IPS-18a (cell line): ENCODE measurements at regions not wholly inside any gene's neighbourhood (a gene's known extent, or its start where the extent isn't known, plus 50 kb on each side); places are given as distances from the start of the nearest gene placed in this dataset.
"Not testable (repeated sequence)": the region's sequence is repeated elsewhere in the genome, so short reads cannot be mapped to it uniquely, and the experiment has no call there.

Experiments used
- H3K27ac ChIP-seq: one replicate; pipeline ENCODE4 v1.5.1; 2013; ENCODE audit warnings: low read length
- H3K27me3 ChIP-seq: one replicate; pipeline ENCODE4 v1.6.1; 2013; ENCODE audit warnings: mild to moderate bottlenecking, low read length; ENCODE audit not compliant: control insufficient read depth, insufficient read depth
- H3K36me3 ChIP-seq: one replicate; pipeline ENCODE4 v1.6.1; 2013; ENCODE audit warnings: low read depth, low read length; ENCODE audit not compliant: control insufficient read depth
- H3K4me1 ChIP-seq: one replicate; pipeline ENCODE4 v1.6.1; 2013; ENCODE audit warnings: low read depth, low read length; ENCODE audit not compliant: control insufficient read depth
- H3K4me3 ChIP-seq: one replicate; pipeline ENCODE4 v1.5.1; 2013; ENCODE audit warnings: low read length
- H3K9ac ChIP-seq: one replicate; pipeline ENCODE4 v1.6.1; 2013; ENCODE audit warnings: mild to moderate bottlenecking, low read length, moderate library complexity
- H3K9me3 ChIP-seq: one replicate; pipeline ENCODE4 v1.6.1; 2013; ENCODE audit warnings: low read depth, low read length; ENCODE audit not compliant: control insufficient read depth

DNA sequence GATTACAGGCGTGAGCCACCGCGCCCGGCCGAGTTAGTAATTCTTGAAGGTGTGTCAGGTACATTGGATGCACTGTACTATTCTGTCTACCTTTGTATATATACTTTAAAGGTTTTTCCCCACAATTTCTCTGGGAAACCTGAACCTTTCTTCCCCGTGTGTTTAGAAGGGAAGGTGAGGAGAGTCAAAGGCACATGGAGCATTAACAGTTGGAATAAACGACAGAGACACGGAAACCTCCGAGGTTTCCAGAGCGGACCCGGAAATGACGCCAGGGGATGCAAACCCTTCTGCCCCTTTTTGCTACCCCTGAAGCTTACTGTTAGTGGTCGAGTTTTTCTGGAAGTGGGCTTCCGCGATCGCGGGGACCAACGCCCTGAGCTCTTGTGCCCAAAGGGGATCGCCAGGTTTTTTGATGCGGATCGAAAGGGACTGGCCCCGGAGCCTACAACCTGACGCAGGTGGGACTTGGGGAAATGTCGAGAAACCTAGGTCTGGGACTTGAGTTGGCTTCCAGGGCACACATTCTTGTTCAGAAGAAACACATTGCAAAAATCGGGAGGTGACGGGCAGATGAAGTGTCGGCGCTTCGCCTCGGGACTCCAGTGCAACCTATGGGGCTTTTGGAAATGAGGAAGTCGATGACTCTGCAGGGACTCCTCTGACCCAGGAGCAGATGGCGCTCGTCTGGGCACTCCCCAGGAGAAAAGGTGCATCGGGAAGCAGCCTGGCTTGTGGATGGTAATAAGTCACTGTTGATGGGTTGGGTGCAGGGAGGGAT, 218.2 kb downstream of the OR2B2 start:
- no peaks in the 10 kb centered on the region for H3K9me3 ChIP-seq
- peak overlapping the region; percentile 28 for H3K9ac ChIP-seq
- no peaks in the 10 kb centered on the region for H3K36me3 ChIP-seq
- H3K4me3 ChIP-seq: peak overlapping the region; percentile 86
- H3K27ac ChIP-seq: no peak overlapping the region
- H3K27me3 ChIP-seq: no peaks in the 10 kb centered on the region
- H3K4me1 ChIP-seq: no peaks in the 10 kb centered on the region

DNA sequence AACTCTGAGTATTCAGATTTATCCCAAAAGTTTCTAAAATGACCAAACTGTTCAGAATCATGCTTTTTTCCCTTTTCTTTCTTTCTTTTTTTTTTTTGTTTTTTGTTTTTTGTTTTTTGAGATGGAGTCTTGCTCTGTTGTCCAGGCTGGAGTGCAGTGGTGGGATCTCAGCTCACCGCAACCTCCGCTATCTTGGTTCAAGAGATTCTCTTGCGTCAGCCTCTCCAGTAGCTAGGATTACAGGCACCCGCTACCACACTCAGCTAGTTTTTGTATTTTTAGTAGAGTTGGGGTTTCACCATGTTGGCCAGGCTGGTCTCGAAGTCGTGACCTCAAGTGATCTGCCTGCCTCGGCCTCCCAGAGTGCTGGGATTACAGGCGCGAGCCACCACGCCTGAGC, 219.2 kb upstream of the ZNF184 start:
- not testable (repeated sequence) for H3K4me1 ChIP-seq, H3K9me3 ChIP-seq, H3K36me3 ChIP-seq, H3K4me3 ChIP-seq, H3K27ac ChIP-seq, H3K9ac ChIP-seq, H3K27me3 ChIP-seq

DNA sequence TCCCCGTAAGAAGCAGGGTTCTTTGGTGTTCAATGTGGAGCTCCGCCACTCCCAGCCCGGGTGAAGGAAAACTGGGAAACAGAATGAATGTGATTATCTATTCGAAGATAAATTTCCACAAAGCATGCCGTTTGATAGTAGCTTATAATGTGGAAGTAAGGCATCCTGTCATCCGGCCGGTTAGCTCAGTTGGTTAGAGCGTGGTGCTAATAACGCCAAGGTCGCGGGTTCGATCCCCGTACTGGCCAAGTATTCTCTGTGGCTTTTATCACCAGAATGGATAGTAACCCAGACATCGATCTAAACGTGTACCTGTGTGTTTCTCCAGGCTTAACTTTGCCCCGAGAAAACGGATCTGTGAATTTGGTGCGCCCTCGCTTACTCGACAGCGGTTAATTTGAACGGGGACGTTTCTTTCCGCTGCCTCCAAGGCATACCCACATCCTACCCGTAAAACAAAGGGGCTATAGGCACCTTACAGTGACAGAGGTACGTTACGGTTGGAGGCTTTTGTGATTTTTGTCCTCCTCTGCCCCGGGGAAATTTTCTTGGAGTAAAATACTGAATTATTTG, 215.2 kb upstream of the ZNF184 start:
- no peak overlapping the region for H3K27ac ChIP-seq
- H3K4me1 ChIP-seq: no peaks in the 10 kb centered on the region
- H3K9ac ChIP-seq: peak overlapping the region; percentile 36
- H3K36me3 ChIP-seq: no peaks in the 10 kb centered on the region
- H3K9me3 ChIP-seq: no peaks in the 10 kb centered on the region
- H3K27me3 ChIP-seq: no peaks in the 10 kb centered on the region
- peak overlapping the region; percentile 83 for H3K4me3 ChIP-seq

DNA sequence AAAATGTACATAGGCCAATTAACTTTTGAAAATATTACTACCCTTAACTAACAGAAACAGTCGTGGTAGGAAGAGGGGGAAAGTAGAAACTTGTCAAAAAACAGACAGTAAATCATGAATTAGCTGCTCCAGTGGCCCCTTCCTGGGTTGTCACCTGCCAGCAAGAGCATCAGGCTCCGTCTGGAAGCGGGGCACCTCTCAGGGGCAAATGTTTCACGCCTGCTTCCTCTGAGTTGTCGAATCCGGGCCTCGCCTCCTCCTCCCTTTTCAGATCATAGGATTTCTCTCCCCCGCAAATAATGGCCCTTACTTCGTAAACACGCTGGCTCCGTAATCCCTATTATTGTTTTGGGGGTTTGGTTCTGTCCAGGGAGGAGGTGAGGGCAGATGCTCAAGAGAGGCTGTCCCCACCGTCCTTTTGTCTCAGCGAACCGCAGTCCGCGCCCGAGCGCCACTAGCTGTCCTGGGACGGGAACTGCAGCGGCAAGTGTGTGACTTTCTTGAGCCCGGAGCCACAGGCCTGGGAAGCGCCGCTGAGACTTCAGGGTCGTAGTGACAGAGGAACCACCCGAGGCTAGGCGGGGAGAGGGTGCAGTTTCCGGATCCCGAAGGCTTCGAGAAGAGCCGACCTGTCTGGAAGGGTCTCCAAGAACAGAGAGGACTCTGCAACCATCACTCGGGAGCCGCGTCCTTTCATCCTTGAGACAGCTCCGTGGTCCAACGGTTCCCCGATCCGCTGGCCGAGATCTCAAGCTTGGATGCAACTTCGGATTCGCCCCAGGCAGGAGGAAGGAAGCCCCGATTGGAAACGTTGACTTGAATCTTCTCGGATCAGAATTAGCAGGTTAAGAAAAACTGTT, 214.5 kb upstream of the ZNF184 start:
- peak overlapping the region; percentile 83 for H3K4me3 ChIP-seq
- no peaks in the 10 kb centered on the region for H3K4me1 ChIP-seq
- no peaks in the 10 kb centered on the region for H3K36me3 ChIP-seq
- H3K27ac ChIP-seq: no peak overlapping the region
- H3K9ac ChIP-seq: peak overlapping the region; percentile 36
- H3K9me3 ChIP-seq: no peaks in the 10 kb centered on the region
- peaks cover 4% of the 10 kb centered on the region for H3K27me3 ChIP-seq

DNA sequence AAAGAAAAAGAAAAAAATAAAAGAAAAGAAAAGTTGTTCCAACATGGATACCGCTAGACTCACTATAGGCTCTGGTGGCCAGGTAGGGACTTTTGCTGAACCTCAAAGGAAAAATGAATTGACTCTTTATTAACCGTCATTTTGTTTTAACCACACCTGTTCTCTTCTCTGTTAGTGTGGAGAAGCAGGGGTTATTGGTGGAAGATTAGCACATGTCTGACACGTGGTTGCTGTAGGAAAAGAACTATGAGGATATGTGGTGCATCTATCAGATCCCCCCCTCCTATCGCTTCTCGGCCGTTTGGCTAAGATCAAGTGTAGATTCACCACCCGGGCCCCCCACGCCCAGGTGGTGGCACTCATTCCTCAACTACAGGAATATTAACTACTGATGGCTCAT, 212.4 kb upstream of the ZNF184 start:
- no peaks in the 10 kb centered on the region for H3K9me3 ChIP-seq
- H3K4me1 ChIP-seq: no peaks in the 10 kb centered on the region
- H3K4me3 ChIP-seq: no peak overlapping the region
- H3K36me3 ChIP-seq: no peaks in the 10 kb centered on the region
- no peak overlapping the region for H3K9ac ChIP-seq
- no peak overlapping the region for H3K27ac ChIP-seq
- H3K27me3 ChIP-seq: peaks cover 25% of the 10 kb centered on the region

DNA sequence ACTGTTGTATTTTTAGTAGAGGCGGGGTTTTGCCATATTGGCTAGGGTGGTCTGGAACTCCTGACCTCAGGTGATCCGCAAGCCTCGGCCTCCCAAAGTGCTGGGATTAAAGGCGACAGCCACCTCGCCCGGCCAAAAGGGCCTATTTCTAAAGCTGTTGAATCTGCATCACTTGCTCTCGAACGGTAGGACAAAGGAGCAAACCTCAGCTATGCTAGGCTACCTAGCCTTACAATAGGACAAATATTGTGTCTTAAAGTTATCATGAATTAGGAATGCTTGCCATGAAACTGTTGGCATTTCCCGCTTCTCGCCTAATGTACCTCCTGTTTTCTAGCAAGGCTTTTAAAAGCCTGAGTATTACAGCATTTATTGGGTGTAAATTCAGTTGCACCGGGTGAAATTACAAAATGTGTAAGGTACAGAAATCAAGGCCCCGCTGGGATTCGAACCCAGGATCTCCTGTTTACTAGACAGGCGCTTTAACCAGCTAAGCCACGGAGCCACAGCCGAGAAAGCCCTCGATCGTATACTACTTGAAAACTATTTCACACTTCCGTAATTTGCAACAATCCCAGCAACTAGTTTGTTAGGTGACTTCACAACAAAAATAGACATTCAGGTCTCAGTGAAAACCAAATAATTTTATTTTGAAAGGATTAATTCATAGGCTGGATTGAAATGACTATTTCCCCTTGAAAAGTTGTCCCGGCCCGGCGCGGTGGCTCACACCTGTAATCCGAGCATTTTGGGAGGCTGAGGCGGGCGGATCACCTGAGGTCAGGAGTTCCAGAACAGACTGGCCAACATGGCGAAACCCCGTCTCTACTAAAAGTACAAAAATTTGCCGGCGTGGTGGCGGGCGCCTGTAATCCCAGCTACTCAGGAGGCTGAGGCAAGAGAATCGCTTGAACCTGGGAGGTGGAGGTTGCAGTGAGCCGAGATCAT, 211.6 kb upstream of the ZNF184 start:
- no peaks in the 10 kb centered on the region for H3K4me1 ChIP-seq
- peak overlapping the region; percentile 31 for H3K4me3 ChIP-seq
- H3K27me3 ChIP-seq: peaks cover 32% of the 10 kb centered on the region
- H3K36me3 ChIP-seq: no peaks in the 10 kb centered on the region
- H3K9ac ChIP-seq: no peak overlapping the region
- H3K9me3 ChIP-seq: no peaks in the 10 kb centered on the region
- H3K27ac ChIP-seq: no peak overlapping the region

DNA sequence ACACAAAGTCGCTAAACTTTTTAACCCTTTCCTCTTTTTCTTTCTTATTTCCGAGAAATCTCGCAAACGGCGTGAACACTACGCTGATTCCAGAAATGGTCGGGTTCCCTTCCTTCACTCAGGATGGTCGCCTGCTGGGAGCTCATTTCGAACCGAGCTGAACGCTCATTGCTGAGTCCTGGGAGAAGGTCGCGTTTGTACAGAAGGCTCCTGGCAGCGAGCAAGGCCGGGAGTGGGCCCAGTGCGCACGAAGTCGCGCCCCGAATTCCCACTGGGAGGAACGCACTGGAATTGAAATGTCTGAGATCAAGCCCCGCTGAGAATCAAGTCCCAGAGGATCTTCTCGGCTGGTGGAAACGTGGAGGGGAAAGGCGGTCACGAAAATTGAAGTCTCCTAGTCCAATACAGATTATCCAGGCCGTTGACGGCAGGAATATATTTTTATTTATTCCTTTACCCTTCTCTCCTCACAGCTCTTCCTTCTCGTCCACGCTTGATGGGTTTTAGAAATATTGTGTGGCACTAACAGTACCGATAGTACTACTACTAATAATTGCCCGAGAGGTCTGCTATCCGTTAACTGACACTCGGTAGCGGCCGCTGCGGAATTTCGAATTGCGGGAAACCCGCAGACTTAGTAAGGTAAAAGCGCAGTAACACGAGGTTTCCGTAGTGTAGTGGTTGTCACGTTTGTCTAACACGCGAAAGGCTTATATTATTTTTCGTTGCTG, 207.2 kb upstream of the ZNF184 start:
- H3K27me3 ChIP-seq: peaks cover 72% of the 10 kb centered on the region
- no peaks in the 10 kb centered on the region for H3K9me3 ChIP-seq
- H3K9ac ChIP-seq: no peak overlapping the region
- H3K36me3 ChIP-seq: no peaks in the 10 kb centered on the region
- no peaks in the 10 kb centered on the region for H3K4me1 ChIP-seq
- peak overlapping the region; percentile 77 for H3K4me3 ChIP-seq
- no peak overlapping the region for H3K27ac ChIP-seq

DNA sequence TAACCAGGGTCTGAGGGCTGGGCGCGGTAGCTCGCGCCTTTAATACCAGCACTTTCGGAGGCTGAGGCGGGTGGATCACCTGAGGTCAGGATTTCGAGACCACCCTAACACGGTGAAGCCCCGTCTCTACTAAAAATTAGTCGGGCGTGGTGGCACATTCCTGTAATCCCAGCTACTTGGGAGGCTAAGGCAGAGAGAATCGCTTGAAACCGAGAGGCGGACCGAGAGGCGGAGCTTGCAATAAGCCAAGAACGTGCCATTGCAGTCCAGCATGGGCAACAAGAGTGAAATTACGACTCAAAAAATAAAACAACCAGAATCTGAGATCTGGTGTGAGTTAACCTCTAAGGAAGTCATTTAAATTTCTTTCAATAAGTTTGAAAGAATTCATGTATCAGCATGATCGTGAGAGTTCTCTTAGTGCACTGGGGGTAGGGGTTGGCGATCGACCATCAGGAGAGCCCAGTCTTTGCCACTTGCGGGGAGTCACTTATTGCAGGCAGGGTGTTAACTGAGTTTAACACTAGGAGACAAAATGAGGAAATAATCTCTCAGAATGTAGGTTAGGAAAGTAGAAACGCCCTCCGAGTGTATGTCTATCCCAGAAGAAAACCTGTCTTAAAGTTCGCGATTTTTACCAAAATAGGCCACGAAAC, 206.5 kb upstream of the ZNF184 start:
- Histone ChIP-seq H3K4me3 (peak overlapping the region; percentile 77), H3K27ac (no peak overlapping the region), H3K9ac (no peak overlapping the region), H3K4me1 (no peaks in the 10 kb centered on the region), H3K9me3 (no peaks in the 10 kb centered on the region), H3K27me3 (peaks cover 74% of the 10 kb centered on the region), H3K36me3 (no peaks in the 10 kb centered on the region)

DNA sequence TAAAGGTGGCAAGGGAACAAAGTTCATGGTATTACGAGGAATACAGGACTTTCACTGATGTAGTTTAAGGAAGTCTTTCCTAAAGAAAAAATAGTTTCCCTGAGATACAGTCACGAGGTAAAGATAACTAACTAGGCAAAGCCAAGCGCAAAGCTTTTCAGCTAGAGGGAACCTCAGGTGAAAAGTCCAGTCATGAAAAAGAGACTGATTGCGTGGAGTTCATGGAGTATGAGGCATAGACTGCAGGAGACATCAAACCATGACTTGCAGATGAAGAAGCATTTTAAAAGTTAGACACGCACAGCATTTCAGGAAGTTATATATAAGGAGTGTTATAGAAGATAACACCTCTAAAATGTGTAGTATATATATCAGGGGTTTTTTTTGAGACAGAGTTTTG, 205.6 kb upstream of the ZNF184 start:
- H3K4me3 ChIP-seq: no peak overlapping the region
- no peaks in the 10 kb centered on the region for H3K9me3 ChIP-seq
- H3K4me1 ChIP-seq: no peaks in the 10 kb centered on the region
- no peaks in the 10 kb centered on the region for H3K36me3 ChIP-seq
- peaks cover 84% of the 10 kb centered on the region for H3K27me3 ChIP-seq
- no peak overlapping the region for H3K9ac ChIP-seq
- H3K27ac ChIP-seq: no peak overlapping the region

DNA sequence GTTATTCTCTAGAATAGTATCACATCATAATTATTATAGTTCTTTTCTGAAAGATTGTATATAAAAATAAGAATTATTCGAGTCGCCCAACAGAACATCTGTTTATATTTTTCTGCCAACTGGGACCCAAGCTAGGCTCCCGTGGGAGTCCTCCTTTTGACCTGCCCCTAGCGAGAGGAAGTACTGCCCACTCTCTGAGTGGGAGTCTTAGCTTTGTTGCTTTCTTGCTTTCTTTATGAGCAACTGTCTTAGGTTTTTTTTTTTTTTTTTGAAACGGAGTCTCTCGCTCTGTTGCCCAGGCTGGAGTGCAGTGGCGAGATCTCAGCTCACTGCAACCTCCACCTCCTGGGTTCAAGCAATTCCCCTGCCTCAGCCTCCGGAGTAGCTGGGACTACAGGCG, 202.0 kb upstream of the ZNF184 start:
- H3K27me3 ChIP-seq: peaks cover 79% of the 10 kb centered on the region

More for the DNA sequence above, 202.0 kb upstream of the ZNF184 start:
- Histone ChIP-seq H3K9ac (no peak overlapping the region), H3K36me3 (no peaks in the 10 kb centered on the region), H3K9me3 (no peaks in the 10 kb centered on the region), H3K27ac (no peak overlapping the region), H3K4me1 (peaks cover 7% of the 10 kb centered on the region), H3K4me3 (no peak overlapping the region)
